Aorta (tissue), 5 donors: ENCODE measurements at regions not wholly inside any gene's neighbourhood (a gene's known extent, or its start where the extent isn't known, plus 50 kb on each side); places are given as distances from the start of the nearest gene placed in this dataset.

Experiments
- ATAC-seq: fragments of 200-7000 bp; cut with Tn5 transposase; one replicate; pipeline ENCODE4 v1.9.1; 2022; ENCODE audit warnings: moderate library complexity; ENCODE audit not compliant: low FRiP score
- DNase-seq, 2 donors: peaks; one replicate each; pipeline ENCODE4 v3.0.0-alpha.2; 2020
- H3K27ac ChIP-seq, 2 donors: one replicate each; pipeline ENCODE4 v1.5.1; 2013; ENCODE audit warnings: low read length in 2 of 2, mild to moderate bottlenecking in 2 of 2, moderate library complexity in 2 of 2, control low read depth in 1 of 2, inconsistent platforms in 1 of 2, low read depth in 1 of 2
- H3K27me3 ChIP-seq, 2 donors: one replicate each; pipeline ENCODE4 v1.6.1; 2013; ENCODE audit warnings: control low read depth in 1 of 2, low read length in 1 of 2, mild to moderate bottlenecking in 1 of 2, moderate library complexity in 1 of 2; ENCODE audit not compliant: insufficient read depth in 2 of 2, control insufficient read depth in 1 of 2
- H3K36me3 ChIP-seq, 2 donors: one replicate each; pipeline ENCODE4 v1.6.1; 2013; ENCODE audit warnings: control low read depth in 1 of 2, low read length in 1 of 2, mild to moderate bottlenecking in 1 of 2; ENCODE audit not compliant: insufficient read depth in 2 of 2, control insufficient read depth in 1 of 2
- H3K4me1 ChIP-seq, 2 donors: one replicate each; pipeline ENCODE4 v1.6.1; 2013; ENCODE audit warnings: low read length in 2 of 2, control low read depth in 1 of 2, mild to moderate bottlenecking in 1 of 2, moderate library complexity in 1 of 2; ENCODE audit not compliant: insufficient read depth in 2 of 2, control insufficient read depth in 1 of 2
- H3K4me3 ChIP-seq, 2 donors: one replicate each; pipeline ENCODE4 v1.5.1; 2013; ENCODE audit warnings: low read length in 2 of 2, control low read depth in 1 of 2, mild to moderate bottlenecking in 1 of 2
- H3K9me3 ChIP-seq: one replicate; pipeline ENCODE4 v1.6.1; 2013; ENCODE audit warnings: mild to moderate bottlenecking, low read length; ENCODE audit not compliant: control insufficient read depth
- WGBS, 2 donors: extraction: QIAGEN DNeasy Blood & Tissue Kit; methylation state at CpG; one replicate each; pipeline ENCODE4 v1.1.7; 2013; 5-methylcytosine and 5-hydroxymethylcytosine counted together
- intact Hi-C, 2 donors: fragments of 100-400 bp; cut with DNase I; formaldehyde crosslinking; loops; one replicate each; pipeline versions ENCODE4 v1.14.2 to v1.15.0; 2022
- donor health status: healthy with polysubstance abuse.
- donor health status: Bipolar disorder and iron deficiency.
- donor health status: DM: no; HTN: no; CAD: no.
- donor health status: DM: no; HTN: no; CAD: no.
- donor health status: DM: yes; HTN: yes; CAD: no.

GRCh38 chr22:49543876-49544275 is 283.8 kb downstream of the BRD1 start:
- Histone ChIP-seq H3K36me3 (no peaks in the 10 kb centered on the region), H3K27me3 (no peaks in the 10 kb centered on the region), H3K27ac (no peak overlapping the region), H3K9me3 (peaks cover 4% of the 10 kb centered on the region), H3K4me3 (no peak overlapping the region), H3K4me1 (no peaks in the 10 kb centered on the region)
- 78 to 79% methylated on average over 10 of the region's 10 CpGs for WGBS, 2 donors
- intact Hi-C loops, result no loop called here
- no peak for ATAC-seq
- peak in 1 of 2 donors; percentile 37 for DNase-seq

- no peak overlapping the region for H3K27ac ChIP-seq
- H3K4me1 ChIP-seq, result no peaks in the 10 kb centered on the region
- H3K9me3 ChIP-seq, result peaks cover 1% of the 10 kb centered on the region
- ATAC-seq, result no peak
- intact Hi-C loops, result no loop called here
- H3K36me3 ChIP-seq, result no peaks in the 10 kb centered on the region
- H3K27me3 ChIP-seq, result no peaks in the 10 kb centered on the region
- no peak overlapping the region for H3K4me3 ChIP-seq
- 83 to 86% methylated on average over 14 to 15 of the region's 15 CpGs for WGBS, 2 donors
- DNase-seq, result peak in 1 of 2 donors; percentile 52
These were observed 285.9 kb downstream of the BRD1 start for GRCh38 chr22:49541693-49542230.

- Histone ChIP-seq H3K27ac (no peak overlapping the region), H3K27me3 (no peaks in the 10 kb centered on the region), H3K4me3 (no peak overlapping the region), H3K9me3 (no peaks in the 10 kb centered on the region), H3K4me1 (no peaks in the 10 kb centered on the region), H3K36me3 (no peaks in the 10 kb centered on the region)
- DNase-seq (peak in 1 of 2 donors; percentile 61), ATAC-seq (peak; percentile 7)
- 95 to 97% methylated on average over 48 to 59 of the region's 59 CpGs for WGBS, 2 donors
- intact Hi-C loops, result no loop called here
These were observed 286.6 kb downstream of the BRD1 start for GRCh38 chr22:49540913-49541692.

- Histone ChIP-seq H3K9me3 (no peaks in the 10 kb centered on the region), H3K27me3 (no peaks in the 10 kb centered on the region), H3K4me1 (no peaks in the 10 kb centered on the region), H3K36me3 (no peaks in the 10 kb centered on the region), H3K4me3 (no peak overlapping the region), H3K27ac (no peak overlapping the region)
- ATAC-seq (no peak), DNase-seq (peak in 1 of 2 donors; percentile 34)
- intact Hi-C loops, result no loop called here
- WGBS, 2 donors, result 61 to 67% methylated on average over 22 to 23 of the region's 23 CpGs
These were observed 287.4 kb downstream of the BRD1 start for GRCh38 chr22:49540084-49540912.

GRCh38 chr22:49538006-49538405 is 289.7 kb downstream of the BRD1 start:
- H3K27ac ChIP-seq, result no peak overlapping the region
- no peaks in the 10 kb centered on the region for H3K36me3 ChIP-seq
- H3K9me3 ChIP-seq, result no peaks in the 10 kb centered on the region
- DNase-seq (peak in 1 of 2 donors; percentile 21), ATAC-seq (no peak)
- no peaks in the 10 kb centered on the region for H3K4me1 ChIP-seq
- H3K4me3 ChIP-seq, result no peak overlapping the region
- H3K27me3 ChIP-seq, result no peaks in the 10 kb centered on the region
- intact Hi-C loops, result no loop called here
- 77 to 78% methylated on average over 6 of the region's 6 CpGs for WGBS, 2 donors

GRCh38 chr22:49536571-49537131 is 291.0 kb downstream of the BRD1 start:
- no peak for ATAC-seq
- Histone ChIP-seq H3K27me3 (no peaks in the 10 kb centered on the region), H3K4me1 (no peaks in the 10 kb centered on the region), H3K36me3 (no peaks in the 10 kb centered on the region), H3K9me3 (no peaks in the 10 kb centered on the region), H3K4me3 (no peak overlapping the region), H3K27ac (no peak overlapping the region)
- intact Hi-C loops, result no loop called here
- DNase-seq, result peak in 1 of 2 donors; percentile 38
- WGBS, 2 donors, result 18 to 20% methylated on average over 17 of the region's 17 CpGs

GRCh38 chr22:49535527-49536125 is 292.0 kb downstream of the BRD1 start:
- no peaks in the 10 kb centered on the region for H3K27me3 ChIP-seq
- H3K4me3 ChIP-seq, result no peak overlapping the region
- ATAC-seq (no peak), DNase-seq (peak in 1 of 2 donors; percentile 66)
- no peaks in the 10 kb centered on the region for H3K36me3 ChIP-seq
- intact Hi-C loops, result no loop called here
- no peak overlapping the region for H3K27ac ChIP-seq
- no peaks in the 10 kb centered on the region for H3K4me1 ChIP-seq
- 73 to 78% methylated on average over 16 of the region's 16 CpGs for WGBS, 2 donors
- no peaks in the 10 kb centered on the region for H3K9me3 ChIP-seq

GRCh38 chr22:49535126-49535525 is 292.5 kb downstream of the BRD1 start:
- no peaks in the 10 kb centered on the region for H3K27me3 ChIP-seq
- intact Hi-C loops, result no loop called here
- no peaks in the 10 kb centered on the region for H3K4me1 ChIP-seq
- no peaks in the 10 kb centered on the region for H3K9me3 ChIP-seq
- ATAC-seq (no peak), DNase-seq (peak in 1 of 2 donors; percentile 69)
- no peaks in the 10 kb centered on the region for H3K36me3 ChIP-seq
- H3K27ac ChIP-seq, result no peak overlapping the region
- 75 to 78% methylated on average over 9 of the region's 9 CpGs for WGBS, 2 donors
- no peak overlapping the region for H3K4me3 ChIP-seq
